GM23248 (cell line): ENCODE measurements at regions not wholly inside any gene's neighbourhood (a gene's known extent, or its start where the extent isn't known, plus 50 kb on each side); places are given as distances from the start of the nearest gene placed in this dataset.

Experiments
- EZH2 ChIP-seq: fragments of 200-600 bp; sonication (generic); IDR thresholded peaks from 2 replicates; pipeline ENCODE4 v1.6.1; 2018; ENCODE audit warnings: antibody characterized with exemption, mild to moderate bottlenecking; ENCODE audit not compliant: insufficient read depth, poor library complexity, severe bottlenecking
- EZH2phosphoT487 ChIP-seq: fragments of 200-600 bp; sonication (generic); IDR thresholded peaks from 2 replicates; pipeline ENCODE4 v1.6.1; 2018; ENCODE audit warnings: antibody characterized with exemption, moderate library complexity, mild to moderate bottlenecking, low read depth; ENCODE audit not compliant: insufficient read depth

DNA sequence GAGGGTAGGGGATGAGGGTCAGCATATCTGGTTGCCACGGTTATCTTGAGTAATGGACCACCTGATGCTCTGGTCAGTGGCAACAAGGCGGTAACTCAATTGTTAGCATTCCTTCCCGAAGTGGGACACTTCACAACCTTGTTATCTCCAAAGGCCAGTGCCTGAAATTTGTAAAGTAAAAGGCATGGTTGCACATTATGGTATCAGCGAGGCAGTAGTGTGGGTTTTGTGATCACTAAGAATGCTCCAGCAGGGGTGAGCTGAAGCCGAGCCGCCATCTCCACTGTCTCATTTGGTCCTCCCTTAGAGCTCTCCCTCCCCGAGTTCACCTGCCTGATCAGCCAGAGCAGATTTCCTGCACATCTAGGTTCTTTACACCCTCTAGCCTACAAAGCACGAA is 50.5 kb upstream of the LGALSL start:
- TF ChIP-seq EZH2 (no peak), EZH2phosphoT487 (no peak)
